Keratinocyte (primary cell): ENCODE measurements at regions not wholly inside any gene's neighbourhood (a gene's known extent, or its start where the extent isn't known, plus 50 kb on each side); places are given as distances from the start of the nearest gene placed in this dataset.

ENCODE experiments used
- DNase-seq: peaks from one replicate; pipeline ENCODE4 v3.0.0-alpha.2; 2011; ENCODE audit warnings: low read depth, missing footprints, low spot score
- FAIRE-seq: peaks from 2 replicates; lab custom pipeline; 2011; peaks lifted over from hg19 to GRCh38; lab: Jason Lieb, UNC
- H2AFZ ChIP-seq: 2 replicates; pipeline ENCODE4 v1.6.0; 2012; ENCODE audit warnings: low read length, control low read depth, inconsistent platforms; ENCODE audit not compliant: control insufficient read depth
- H3K27ac ChIP-seq: 2 replicates; pipeline ENCODE4 v1.5.1; 2011; ENCODE audit warnings: low read length; ENCODE audit not compliant: control insufficient read depth, insufficient read depth
- H3K27me3 ChIP-seq: 3 replicates; pipeline ENCODE4 v1.6.0; 2011; ENCODE audit warnings: low read length; ENCODE audit not compliant: control insufficient read depth, insufficient read depth; ENCODE audit errors: extremely low read depth
- H3K36me3 ChIP-seq, 2 experiments: 2 replicates in 1 of 2; 3 replicates in 1 of 2; pipeline ENCODE4 v1.5.1; 2011; ENCODE audit warnings: low read length in 2 of 2, mild to moderate bottlenecking in 1 of 2; ENCODE audit not compliant: control insufficient read depth in 2 of 2, insufficient read depth in 2 of 2; ENCODE audit errors: extremely low read depth in 1 of 2
- H3K4me1 ChIP-seq: 3 replicates; pipeline ENCODE4 v1.5.1; 2011; ENCODE audit warnings: low read length; ENCODE audit not compliant: control insufficient read depth, insufficient read depth; ENCODE audit errors: extremely low read depth
- H3K4me2 ChIP-seq: 3 replicates; pipeline ENCODE4 v1.6.0; 2011; ENCODE audit warnings: low read depth, low read length; ENCODE audit not compliant: control insufficient read depth, insufficient read depth; ENCODE audit errors: extremely low read depth
- H3K4me3 ChIP-seq, 3 experiments: fragments of 200-600 bp in 1 of 3; sonication (generic) in 1 of 3; 2 replicates in 2 of 3; 3 replicates in 1 of 3; pipeline ENCODE4 v1.5.1; 2011 to 2016; ENCODE audit warnings: low read length in 3 of 3, mild to moderate bottlenecking in 3 of 3, control low read depth in 2 of 3, inconsistent platforms in 1 of 3, low read depth in 1 of 3, mixed read lengths in 1 of 3, mixed run types in 1 of 3, moderate library complexity in 1 of 3; ENCODE audit not compliant: control insufficient read depth in 2 of 3, insufficient read depth in 2 of 3; ENCODE audit errors: extremely low read depth in 1 of 3
- H3K79me2 ChIP-seq: 2 replicates; pipeline ENCODE4 v1.6.0; 2012; ENCODE audit warnings: low read length; ENCODE audit not compliant: control insufficient read depth, insufficient read depth
- H3K9ac ChIP-seq: 3 replicates; pipeline ENCODE4 v1.6.0; 2011; ENCODE audit warnings: low read length; ENCODE audit not compliant: control insufficient read depth, insufficient read depth; ENCODE audit errors: extremely low read depth
- H3K9me1 ChIP-seq: 3 replicates; pipeline ENCODE4 v1.6.0; 2011; ENCODE audit warnings: low read length; ENCODE audit not compliant: control insufficient read depth, insufficient read depth; ENCODE audit errors: extremely low read depth
- H3K9me3 ChIP-seq: 2 replicates; pipeline ENCODE4 v1.5.1; 2012; ENCODE audit warnings: low read depth, low read length; ENCODE audit not compliant: control insufficient read depth
- H4K20me1 ChIP-seq: 3 replicates; pipeline ENCODE4 v1.6.0; 2011; ENCODE audit warnings: low read length; ENCODE audit not compliant: control insufficient read depth, insufficient read depth; ENCODE audit errors: extremely low read depth
- CTCF ChIP-seq, 3 experiments: IDR thresholded peaks in 1 of 3; conservative IDR thresholded peaks in 1 of 3; optimal IDR thresholded peaks in 1 of 3; 2 replicates in 2 of 3; 3 replicates in 1 of 3; pipeline versions ENCODE3 to v1.5.1; 2011; ENCODE audit warnings: low read length in 3 of 3, mild to moderate bottlenecking in 3 of 3, moderate library complexity in 2 of 3, control low read depth in 1 of 3, inconsistent platforms in 1 of 3; ENCODE audit not compliant: insufficient read depth in 2 of 3; ENCODE audit errors: extremely low read depth in 1 of 3
- EZH2 ChIP-seq: IDR thresholded peaks from one replicate; pipeline ENCODE4 v1.6.1; 2012; ENCODE audit warnings: inconsistent platforms, mild to moderate bottlenecking, low read length, moderate library complexity
- dilution Hi-C: fragments of 300-500 bp; cut with MboI; formaldehyde crosslinking; loops from one replicate; pipeline ENCODE4 v1.7.0; 2020; ENCODE audit warnings: low sequenced_read_pairs; ENCODE audit not compliant: extremely low pct_ligation_motif_present

- no peak overlapping the region for H3K4me3 ChIP-seq
These were observed 1344.0 kb upstream of the RAG2 start for GRCh38 chr11:37942081-37942480.

GRCh38 chr11:37929100-37929653 lies 1331.1 kb upstream of the RAG2 start:
- dilution Hi-C loops: no loop called here
- no peaks in the 10 kb centered on the region for H3K27me3 ChIP-seq
- TF ChIP-seq CTCF (optimal IDR thresholded peaks at IDR 0.05 in 1 of 3, IDR thresholded peaks at IDR 0.05 in 1 of 3, conservative IDR thresholded peaks at IDR 0.05 in 1 of 3; ENCODE audit: extremely low read depth in 1 of 3, insufficient read depth in 2 of 3, low read length in 3 of 3) (no peak), EZH2 (no peak)
- no peaks in the 10 kb centered on the region for H3K9me1 ChIP-seq
- H3K79me2 ChIP-seq: no peaks in the 10 kb centered on the region
- no peak overlapping the region for H3K4me3 ChIP-seq
- FAIRE-seq (no peak), DNase-seq (no peak)
- H3K9ac ChIP-seq: no peak overlapping the region
- no peak overlapping the region for H3K4me2 ChIP-seq
- no peaks in the 10 kb centered on the region for H3K9me3 ChIP-seq
- H2AFZ ChIP-seq: no peak overlapping the region
- no peaks in the 10 kb centered on the region for H4K20me1 ChIP-seq
- no peak overlapping the region for H3K27ac ChIP-seq
- H3K4me1 ChIP-seq: peaks cover 4% of the 10 kb centered on the region
- H3K36me3 ChIP-seq: no peaks in the 10 kb centered on the region

More at GRCh38 chr11:37942081-37942480, 1344.0 kb upstream of the RAG2 start:
- no peaks in the 10 kb centered on the region for H4K20me1 ChIP-seq
- no peaks in the 10 kb centered on the region for H3K4me1 ChIP-seq
- no peaks in the 10 kb centered on the region for H3K9me3 ChIP-seq
- FAIRE-seq (no peak), DNase-seq (no peak)
- dilution Hi-C loops: no loop called here
- H3K9me1 ChIP-seq: no peaks in the 10 kb centered on the region
- H2AFZ ChIP-seq: no peak overlapping the region
- no peaks in the 10 kb centered on the region for H3K27me3 ChIP-seq
- no peaks in the 10 kb centered on the region for H3K36me3 ChIP-seq
- TF ChIP-seq EZH2 (no peak), CTCF (optimal IDR thresholded peaks at IDR 0.05 in 1 of 3, IDR thresholded peaks at IDR 0.05 in 1 of 3, conservative IDR thresholded peaks at IDR 0.05 in 1 of 3; ENCODE audit: extremely low read depth in 1 of 3, insufficient read depth in 2 of 3, low read length in 3 of 3) (no peak)
- H3K9ac ChIP-seq: no peak overlapping the region
- H3K27ac ChIP-seq: no peak overlapping the region
- no peaks in the 10 kb centered on the region for H3K79me2 ChIP-seq
- no peak overlapping the region for H3K4me2 ChIP-seq
